GM12878 (cell line): ENCODE measurements at regions not wholly inside any gene's neighbourhood (a gene's known extent, or its start where the extent isn't known, plus 50 kb on each side); places are given as distances from the start of the nearest gene placed in this dataset.

Experiments
- BACH1 ChIP-seq: fragments of 450-650 bp; IDR thresholded peaks from 2 replicates; pipeline ENCODE4 v1.6.1; 2017; ENCODE audit warnings: mild to moderate bottlenecking, borderline replicate concordance
- CHD2 ChIP-seq: IDR thresholded peaks from 2 replicates; pipeline ENCODE4 v1.6.1; 2011; ENCODE audit warnings: low read depth, low read length, improper control_type of control experiment, borderline replicate concordance
- SP1 ChIP-seq: IDR thresholded peaks from one replicate; pipeline ENCODE4 v1.6.1; 2011; ENCODE audit warnings: low read depth, low read length
- TF ChIP-seq, protein P1 (sequence below), 3 experiments: IDR thresholded peaks in 2 of 3; conservative IDR thresholded peaks in 1 of 3; 2 replicates each; pipeline ENCODE4 v1.5.1; 2011; ENCODE audit warnings: low read depth in 3 of 3, low read length in 3 of 3, mild to moderate bottlenecking in 3 of 3, control low read depth in 2 of 3, moderate library complexity in 2 of 3, inconsistent platforms in 1 of 3, mixed read lengths in 1 of 3; ENCODE audit not compliant: control insufficient read depth in 2 of 3, insufficient read depth in 1 of 3; ENCODE audit errors: extremely low read depth in 1 of 3

DNA sequence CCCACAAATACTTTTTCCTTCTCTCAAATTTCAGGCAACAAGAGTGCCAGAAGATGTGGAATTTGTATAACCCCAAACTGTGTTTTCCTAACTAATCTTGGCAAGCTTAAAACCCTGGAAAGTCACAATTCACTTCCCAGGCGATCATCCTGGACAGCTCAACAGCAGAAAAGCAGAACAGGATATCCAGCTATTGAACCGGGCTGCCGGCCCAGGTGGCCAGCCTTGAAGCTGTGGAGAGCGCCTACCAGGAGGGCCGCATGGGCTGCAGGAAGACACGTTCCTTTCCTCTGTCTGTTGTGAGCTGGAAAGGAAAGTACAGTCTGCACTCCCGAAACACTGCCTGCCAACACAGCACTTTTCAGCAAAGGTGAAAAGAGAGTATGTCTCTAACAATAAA lies 719.7 kb upstream of the MARCKS start:
- TF ChIP-seq SP1 (no peak), BACH1 (no peak), CHD2 (no peak)
- TF ChIP-seq, protein P1, sequence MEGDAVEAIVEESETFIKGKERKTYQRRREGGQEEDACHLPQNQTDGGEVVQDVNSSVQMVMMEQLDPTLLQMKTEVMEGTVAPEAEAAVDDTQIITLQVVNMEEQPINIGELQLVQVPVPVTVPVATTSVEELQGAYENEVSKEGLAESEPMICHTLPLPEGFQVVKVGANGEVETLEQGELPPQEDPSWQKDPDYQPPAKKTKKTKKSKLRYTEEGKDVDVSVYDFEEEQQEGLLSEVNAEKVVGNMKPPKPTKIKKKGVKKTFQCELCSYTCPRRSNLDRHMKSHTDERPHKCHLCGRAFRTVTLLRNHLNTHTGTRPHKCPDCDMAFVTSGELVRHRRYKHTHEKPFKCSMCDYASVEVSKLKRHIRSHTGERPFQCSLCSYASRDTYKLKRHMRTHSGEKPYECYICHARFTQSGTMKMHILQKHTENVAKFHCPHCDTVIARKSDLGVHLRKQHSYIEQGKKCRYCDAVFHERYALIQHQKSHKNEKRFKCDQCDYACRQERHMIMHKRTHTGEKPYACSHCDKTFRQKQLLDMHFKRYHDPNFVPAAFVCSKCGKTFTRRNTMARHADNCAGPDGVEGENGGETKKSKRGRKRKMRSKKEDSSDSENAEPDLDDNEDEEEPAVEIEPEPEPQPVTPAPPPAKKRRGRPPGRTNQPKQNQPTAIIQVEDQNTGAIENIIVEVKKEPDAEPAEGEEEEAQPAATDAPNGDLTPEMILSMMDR (IDR thresholded peaks at IDR 0.05 in 2 of 3, conservative IDR thresholded peaks at IDR 0.05 in 1 of 3; ENCODE audit: control insufficient read depth in 2 of 3, extremely low read depth in 1 of 3, insufficient read depth in 1 of 3, low read depth in 3 of 3, low read length in 3 of 3) = no peak
